ENCODE measurements at regions not wholly inside any gene's neighbourhood (a gene's known extent, or its start where the extent isn't known, plus 50 kb on each side); places are given as distances from the start of the nearest gene placed in this dataset.
A peak's percentile ranks its signal among the peaks of the same experiment; 100 is the strongest.

GRCh38 chr21:41689289-41689583 is 77.6 kb downstream of the RIPK4 start:
- no peak for DNase-seq

GRCh38 chr21:41687633-41688032 is 79.2 kb downstream of the RIPK4 start:
- no peak for DNase-seq

GRCh38 chr21:41686664-41687063 is 80.2 kb downstream of the RIPK4 start:
- no peak for DNase-seq

GRCh38 chr21:41685511-41686149 is 81.2 kb downstream of the RIPK4 start:
- DNase-seq, result no peak

GRCh38 chr21:41684381-41685245 is 82.2 kb downstream of the RIPK4 start:
- DNase-seq, result no peak

- DNase-seq, result no peak
Measured at GRCh38 chr21:41683815-41684214, 83.0 kb downstream of the RIPK4 start.

- no peak for DNase-seq
Measured at GRCh38 chr21:41682719-41683179, 84.1 kb downstream of the RIPK4 start.

GRCh38 chr21:41681939-41682718 is 84.7 kb downstream of the RIPK4 start:
- no peak for DNase-seq

GRCh38 chr21:41681348-41681801 is 85.5 kb downstream of the RIPK4 start:
- DNase-seq, result no peak

GRCh38 chr21:41680444-41681347 is 86.2 kb downstream of the RIPK4 start:
- DNase-seq, result no peak

GRCh38 chr21:41678924-41679318 is 87.9 kb downstream of the RIPK4 start:
- peak; percentile 81 for DNase-seq

- DNase-seq, result no peak
Measured at GRCh38 chr21:41678016-41678923, 88.6 kb downstream of the RIPK4 start.

- no peak for DNase-seq
Measured at GRCh38 chr21:41677671-41678015, 89.2 kb downstream of the RIPK4 start.

- DNase-seq, result no peak
Measured at GRCh38 chr21:41676198-41676597, 90.7 kb downstream of the RIPK4 start.

- DNase-seq, result no peak
Measured at GRCh38 chr21:41675574-41675973, 91.3 kb downstream of the RIPK4 start.

GRCh38 chr21:41674402-41674801 is 92.5 kb downstream of the RIPK4 start:
- DNase-seq, result no peak

GRCh38 chr21:41673596-41674335 is 93.1 kb downstream of the RIPK4 start:
- DNase-seq, result no peak

- no peak for DNase-seq
Measured at GRCh38 chr21:41673071-41673470, 93.8 kb downstream of the RIPK4 start.

- DNase-seq, result no peak
Measured at GRCh38 chr21:41672543-41672915, 94.3 kb downstream of the RIPK4 start.

Measured in muscle of arm (tissue), 1 donor.